Gastroesophageal sphincter (tissue), 3 donors: ENCODE measurements at regions not wholly inside any gene's neighbourhood (a gene's known extent, or its start where the extent isn't known, plus 50 kb on each side); places are given as distances from the start of the nearest gene placed in this dataset.

Source experiments
- CTCF ChIP-seq, 4 experiments: fragments of 200-600 bp in 2 of 4; fragments of 450-650 bp in 2 of 4; sonication (generic) in 1 of 4; IDR thresholded peaks; one replicate each; pipeline ENCODE4 v1.5.1; 2017 to 2019; ENCODE audit warnings: antibody characterized with exemption in 4 of 4, mild to moderate bottlenecking in 2 of 4, moderate library complexity in 2 of 4
- EP300 ChIP-seq: sonication (generic); formaldehyde crosslinking; IDR thresholded peaks from one replicate; pipeline ENCODE4 v1.6.1; 2017; ENCODE audit warnings: antibody characterized with exemption, mild to moderate bottlenecking
- POLR2A ChIP-seq, 2 donors: fragments of 450-650 bp; IDR thresholded peaks; one replicate each; pipeline ENCODE4 v1.6.1; 2017; ENCODE audit warnings: antibody characterized with exemption in 2 of 2, mild to moderate bottlenecking in 2 of 2, moderate library complexity in 1 of 2
- POLR2AphosphoS5 ChIP-seq: sonication (generic); formaldehyde crosslinking; IDR thresholded peaks from one replicate; pipeline ENCODE4 v1.6.1; 2017; ENCODE audit warnings: antibody characterized with exemption

DNA sequence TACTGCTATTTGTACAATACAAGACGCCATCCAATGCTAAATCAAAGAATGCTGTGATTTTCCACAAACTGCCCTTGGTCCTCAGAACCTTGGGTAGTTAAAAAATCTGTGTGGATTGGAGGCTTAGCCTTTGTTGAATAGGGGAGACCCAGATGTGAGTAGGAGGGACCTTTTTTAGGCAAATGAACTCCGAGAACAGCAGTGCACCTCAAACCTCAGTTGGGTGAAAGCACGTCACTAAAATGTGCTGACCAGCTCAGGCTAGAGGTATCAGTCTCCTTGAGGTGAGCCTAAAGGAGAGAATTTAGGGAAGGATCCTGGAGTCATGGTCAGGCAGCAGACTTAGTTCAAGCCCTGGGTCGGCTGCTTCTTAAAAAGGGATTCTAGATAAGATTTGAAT lies 200.7 kb downstream of the SOX2 start:
- TF ChIP-seq CTCF (IDR thresholded peaks at IDR 0.05) (no peak), POLR2AphosphoS5 (no peak), POLR2A (IDR thresholded peaks at IDR 0.05) (no peak), EP300 (no peak)
